HG02610 (cell line): ENCODE measurements at regions not wholly inside any gene's neighbourhood (a gene's known extent, or its start where the extent isn't known, plus 50 kb on each side); places are given as distances from the start of the nearest gene placed in this dataset.
A peak's percentile ranks its signal among the peaks of the same experiment; 100 is the strongest.
"Not testable (repeated sequence)": the region's sequence is repeated elsewhere in the genome, so short reads cannot be mapped to it uniquely, and the experiment has no call there.

ENCODE experiments used
- ATAC-seq: cut with Tn5 transposase; IDR thresholded peaks from one replicate; pipeline ENCODE4 v1.9.1; 2021; ENCODE audit warnings: mild to moderate bottlenecking, moderate library complexity; ENCODE audit not compliant: unreplicated experiment

GRCh38 chr15:38002883-38003477, 68.5 kb downstream of the TMCO5A start:
- peak; percentile 68 for ATAC-seq

GRCh38 chr15:38004218-38004861, 69.9 kb downstream of the TMCO5A start:
- ATAC-seq = no peak

GRCh38 chr15:38005953-38006808, 71.7 kb downstream of the TMCO5A start:
- no peak for ATAC-seq

- no peak for ATAC-seq
Measured at GRCh38 chr15:38010395-38010794, 76.0 kb downstream of the TMCO5A start.

- ATAC-seq = no peak
Measured at GRCh38 chr15:38012894-38013293, 78.5 kb downstream of the TMCO5A start.

GRCh38 chr15:38017721-38018120, 83.3 kb downstream of the TMCO5A start:
- no peak for ATAC-seq

- no peak for ATAC-seq
Measured at GRCh38 chr15:38019066-38019465, 84.6 kb downstream of the TMCO5A start.

GRCh38 chr15:38021259-38021658, 86.8 kb downstream of the TMCO5A start:
- peak; percentile 53 for ATAC-seq

- ATAC-seq = no peak
Measured at GRCh38 chr15:38024293-38025091, 90.1 kb downstream of the TMCO5A start.

- not testable (repeated sequence) for ATAC-seq
Measured at GRCh38 chr15:38025656-38026055, 91.2 kb downstream of the TMCO5A start.

GRCh38 chr15:38028869-38029268, 94.4 kb downstream of the TMCO5A start:
- ATAC-seq = no peak

GRCh38 chr15:38029736-38030135, 95.3 kb downstream of the TMCO5A start:
- no peak for ATAC-seq

GRCh38 chr15:38030609-38031008, 96.2 kb downstream of the TMCO5A start:
- no peak for ATAC-seq

- ATAC-seq = no peak
Measured at GRCh38 chr15:38035701-38036100, 101.3 kb downstream of the TMCO5A start.

- ATAC-seq = peak; percentile 49
Measured at GRCh38 chr15:38036790-38037338, 102.4 kb downstream of the TMCO5A start.

GRCh38 chr15:38038659-38039442, 104.4 kb downstream of the TMCO5A start:
- no peak for ATAC-seq

GRCh38 chr15:38040615-38041014, 106.2 kb downstream of the TMCO5A start:
- ATAC-seq = no peak

GRCh38 chr15:38041576-38041975, 107.1 kb downstream of the TMCO5A start:
- ATAC-seq = no peak

- no peak for ATAC-seq
Measured at GRCh38 chr15:38042211-38042610, 107.8 kb downstream of the TMCO5A start.
